ENCODE measurements at regions not wholly inside any gene's neighbourhood (a gene's known extent, or its start where the extent isn't known, plus 50 kb on each side); places are given as distances from the start of the nearest gene placed in this dataset.

DNA sequence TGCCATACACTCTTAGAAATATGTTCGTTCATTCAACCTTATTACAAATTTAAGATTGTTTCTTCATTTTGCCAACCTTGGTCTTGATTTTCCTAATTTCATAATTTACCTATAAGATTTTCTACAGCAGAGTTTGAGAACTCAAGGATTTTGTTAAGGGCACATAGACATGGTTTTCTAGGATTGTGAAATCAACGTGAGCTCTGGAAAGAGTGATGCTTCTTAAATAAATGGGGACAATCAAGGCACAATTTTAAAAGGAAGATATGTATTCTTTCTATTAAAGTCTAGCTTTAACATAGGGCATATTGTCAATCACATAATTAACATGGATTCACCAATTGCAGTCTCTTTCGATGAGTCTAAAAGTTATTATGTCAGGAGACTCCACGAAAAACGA, 174.2 kb upstream of the PHF14 start:
- Histone ChIP-seq H3K9me3 (ENCODE audit: low read depth) (no peaks in the 10 kb centered on the region), H3K27ac (no peak overlapping the region), H3K79me2 (no peaks in the 10 kb centered on the region), H4K20me1 (ENCODE audit: insufficient read depth, poor library complexity, severe bottlenecking) (no peaks in the 10 kb centered on the region), H3K4me2 (no peak overlapping the region), H2AFZ (no peak overlapping the region), H3K36me3 (replicated peaks; ENCODE audit: insufficient read depth, low read depth) (no peaks in the 10 kb centered on the region), H3K27me3 (no peaks in the 10 kb centered on the region), H3K9me2 (replicated peaks; ENCODE audit: insufficient read depth) (no peaks in the 10 kb centered on the region), H3K4me3 (no peak overlapping the region), H3K4me1 (ENCODE audit: insufficient read depth) (no peaks in the 10 kb centered on the region)
- TF ChIP-seq EZH2phosphoT487 (IDR thresholded peaks at IDR 0.05; ENCODE audit: low read depth, severe bottlenecking, unreplicated experiment), result no peak
- WGBS (ENCODE audit: low lambda C conversion rate, missing lambda C conversion rate), result 93% methylated on average over 5 of the region's 5 CpGs
- DNase-seq (ENCODE audit: low spot score), result no peak

DNA sequence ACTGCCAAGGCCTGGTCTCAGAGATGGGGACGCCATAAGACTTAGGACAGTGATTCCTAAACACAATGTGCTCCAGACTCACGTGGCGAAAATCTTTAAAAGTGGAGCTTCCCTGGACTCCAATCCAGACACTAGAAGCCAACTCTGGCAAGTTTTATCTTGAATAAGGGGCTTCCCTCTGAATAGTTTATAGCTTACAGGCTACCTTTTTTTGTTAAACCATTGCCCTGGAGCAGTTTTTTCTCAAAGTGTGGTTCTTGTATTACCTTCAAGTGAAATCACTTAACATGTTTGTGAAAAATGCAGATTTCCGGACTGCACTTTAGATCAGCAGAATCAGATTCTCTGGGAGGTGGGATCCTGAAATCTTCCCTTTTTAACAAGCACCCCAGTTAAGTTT, 171.7 kb upstream of the PHF14 start:
- 82% methylated on average over 4 of the region's 4 CpGs for WGBS (ENCODE audit: low lambda C conversion rate, missing lambda C conversion rate)
- Histone ChIP-seq H3K9me3 (ENCODE audit: low read depth) (no peaks in the 10 kb centered on the region), H3K27ac (no peak overlapping the region), H3K79me2 (no peaks in the 10 kb centered on the region), H3K4me2 (no peak overlapping the region), H3K4me1 (ENCODE audit: insufficient read depth) (no peaks in the 10 kb centered on the region), H3K36me3 (replicated peaks; ENCODE audit: insufficient read depth, low read depth) (no peaks in the 10 kb centered on the region), H3K4me3 (no peak overlapping the region), H3K9me2 (replicated peaks; ENCODE audit: insufficient read depth) (no peaks in the 10 kb centered on the region), H4K20me1 (ENCODE audit: insufficient read depth, poor library complexity, severe bottlenecking) (no peaks in the 10 kb centered on the region), H2AFZ (no peak overlapping the region), H3K27me3 (no peaks in the 10 kb centered on the region)
- no peak for DNase-seq (ENCODE audit: low spot score)
- TF ChIP-seq, protein P1, sequence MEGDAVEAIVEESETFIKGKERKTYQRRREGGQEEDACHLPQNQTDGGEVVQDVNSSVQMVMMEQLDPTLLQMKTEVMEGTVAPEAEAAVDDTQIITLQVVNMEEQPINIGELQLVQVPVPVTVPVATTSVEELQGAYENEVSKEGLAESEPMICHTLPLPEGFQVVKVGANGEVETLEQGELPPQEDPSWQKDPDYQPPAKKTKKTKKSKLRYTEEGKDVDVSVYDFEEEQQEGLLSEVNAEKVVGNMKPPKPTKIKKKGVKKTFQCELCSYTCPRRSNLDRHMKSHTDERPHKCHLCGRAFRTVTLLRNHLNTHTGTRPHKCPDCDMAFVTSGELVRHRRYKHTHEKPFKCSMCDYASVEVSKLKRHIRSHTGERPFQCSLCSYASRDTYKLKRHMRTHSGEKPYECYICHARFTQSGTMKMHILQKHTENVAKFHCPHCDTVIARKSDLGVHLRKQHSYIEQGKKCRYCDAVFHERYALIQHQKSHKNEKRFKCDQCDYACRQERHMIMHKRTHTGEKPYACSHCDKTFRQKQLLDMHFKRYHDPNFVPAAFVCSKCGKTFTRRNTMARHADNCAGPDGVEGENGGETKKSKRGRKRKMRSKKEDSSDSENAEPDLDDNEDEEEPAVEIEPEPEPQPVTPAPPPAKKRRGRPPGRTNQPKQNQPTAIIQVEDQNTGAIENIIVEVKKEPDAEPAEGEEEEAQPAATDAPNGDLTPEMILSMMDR (IDR thresholded peaks at IDR 0.05; ENCODE audit: poor library complexity), result no peak
- TF ChIP-seq EZH2 (IDR thresholded peaks at IDR 0.05; ENCODE audit: borderline replicate concordance), result no peak
- no peak for TF ChIP-seq EZH2phosphoT487 (IDR thresholded peaks at IDR 0.05; ENCODE audit: low read depth, severe bottlenecking, unreplicated experiment)

DNA sequence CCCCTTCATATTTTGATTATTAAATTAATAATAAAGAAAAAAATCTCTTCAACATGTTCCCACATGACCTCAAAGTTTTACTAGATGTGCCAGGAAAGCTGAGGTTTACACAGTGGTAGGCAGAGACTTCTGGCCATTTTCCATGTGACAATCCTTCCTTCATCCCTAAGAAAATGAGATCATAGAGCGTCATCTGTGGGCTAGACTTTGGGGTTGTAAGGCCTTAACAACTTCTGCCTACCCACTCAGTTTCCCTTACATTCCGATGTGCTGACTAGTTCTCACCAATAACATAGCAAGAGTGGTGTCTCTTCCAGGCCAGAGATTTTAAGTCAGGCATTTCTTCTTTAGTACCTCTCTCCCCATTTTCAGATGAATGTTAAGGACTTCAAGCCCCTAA, 171.1 kb upstream of the PHF14 start:
- Histone ChIP-seq H3K4me2 (no peak overlapping the region), H3K4me1 (ENCODE audit: insufficient read depth) (no peaks in the 10 kb centered on the region), H3K27me3 (no peaks in the 10 kb centered on the region), H3K36me3 (replicated peaks; ENCODE audit: insufficient read depth, low read depth) (no peaks in the 10 kb centered on the region), H2AFZ (no peak overlapping the region), H3K27ac (no peak overlapping the region), H4K20me1 (ENCODE audit: insufficient read depth, poor library complexity, severe bottlenecking) (no peaks in the 10 kb centered on the region), H3K79me2 (no peaks in the 10 kb centered on the region), H3K9me2 (replicated peaks; ENCODE audit: insufficient read depth) (no peaks in the 10 kb centered on the region), H3K4me3 (no peak overlapping the region), H3K9me3 (ENCODE audit: low read depth) (no peaks in the 10 kb centered on the region)
- TF ChIP-seq EZH2 (IDR thresholded peaks at IDR 0.05; ENCODE audit: borderline replicate concordance) (no peak), EZH2phosphoT487 (IDR thresholded peaks at IDR 0.05; ENCODE audit: low read depth, severe bottlenecking, unreplicated experiment) (no peak)
- TF ChIP-seq, protein P1 (IDR thresholded peaks at IDR 0.05; ENCODE audit: poor library complexity), result no peak
- DNase-seq (ENCODE audit: low spot score), result no peak
- WGBS (ENCODE audit: low lambda C conversion rate, missing lambda C conversion rate), result 88% methylated on average over 2 of the region's 2 CpGs

DNA sequence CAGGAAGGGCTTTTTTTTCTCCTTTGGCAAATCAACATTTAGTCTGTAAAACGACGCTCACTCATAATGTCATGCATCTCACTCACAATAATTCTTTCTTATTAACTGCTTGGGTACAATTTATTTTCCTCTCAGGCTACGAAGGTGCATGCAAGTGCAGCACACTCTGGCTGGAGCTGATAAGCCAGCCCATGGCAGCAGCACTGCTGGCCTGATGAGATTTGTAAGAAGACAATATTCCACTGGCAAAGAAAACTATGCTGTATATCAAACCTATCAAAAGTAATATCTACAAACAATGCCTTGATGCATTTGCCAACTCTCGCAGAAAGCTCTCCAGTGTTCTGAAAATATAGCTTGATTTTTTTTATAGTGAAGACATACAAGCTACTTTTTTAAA, 170.0 kb upstream of the PHF14 start:
- DNase-seq (ENCODE audit: low spot score), result no peak
- H4K20me1 ChIP-seq (ENCODE audit: insufficient read depth, poor library complexity, severe bottlenecking), result no peaks in the 10 kb centered on the region
- no peak for TF ChIP-seq EZH2phosphoT487 (IDR thresholded peaks at IDR 0.05; ENCODE audit: low read depth, severe bottlenecking, unreplicated experiment)
- TF ChIP-seq, protein P1 (IDR thresholded peaks at IDR 0.05; ENCODE audit: poor library complexity), result no peak
- no peak for TF ChIP-seq EZH2 (IDR thresholded peaks at IDR 0.05; ENCODE audit: borderline replicate concordance)
- H3K4me3 ChIP-seq, result no peak overlapping the region
- H3K36me3 ChIP-seq (replicated peaks; ENCODE audit: insufficient read depth, low read depth), result no peaks in the 10 kb centered on the region
- no peaks in the 10 kb centered on the region for H3K27me3 ChIP-seq
- H3K4me2 ChIP-seq, result no peak overlapping the region
- no peak overlapping the region for H3K27ac ChIP-seq
- no peak overlapping the region for H2AFZ ChIP-seq
- H3K4me1 ChIP-seq (ENCODE audit: insufficient read depth), result no peaks in the 10 kb centered on the region
- 91% methylated on average over 4 of the region's 4 CpGs for WGBS (ENCODE audit: low lambda C conversion rate, missing lambda C conversion rate)
- no peaks in the 10 kb centered on the region for H3K79me2 ChIP-seq
- no peaks in the 10 kb centered on the region for H3K9me3 ChIP-seq (ENCODE audit: low read depth)
- H3K9me2 ChIP-seq (replicated peaks; ENCODE audit: insufficient read depth), result no peaks in the 10 kb centered on the region

All from hepatocyte (in vitro differentiated cells).